ENCODE measurements at regions not wholly inside any gene's neighbourhood (a gene's known extent, or its start where the extent isn't known, plus 50 kb on each side); places are given as distances from the start of the nearest gene placed in this dataset.

- no peak for DNase-seq (ENCODE audit: low read depth)
These were observed 1392.4 kb upstream of the SLC39A10 start for GRCh38 chr2:194264586-194264985.

DNA sequence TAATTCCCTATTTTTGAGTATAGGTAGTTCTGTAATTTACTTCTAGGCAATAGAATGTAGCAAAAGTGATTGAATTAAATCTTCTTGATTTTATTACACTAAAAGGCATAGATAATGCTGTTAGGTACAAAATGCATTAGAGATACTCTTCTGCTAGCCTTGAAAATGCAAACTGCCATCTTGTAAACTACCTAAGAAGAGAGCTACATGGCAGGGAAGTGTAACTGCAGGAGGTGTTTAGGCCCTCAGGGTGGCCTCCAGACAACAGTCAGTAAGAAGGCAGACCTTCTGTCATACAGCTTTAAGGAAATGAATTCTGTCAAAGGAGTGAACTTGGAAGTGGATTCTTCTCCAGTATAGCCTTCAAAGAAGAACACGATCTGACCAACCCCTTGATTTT is 1396.8 kb upstream of the SLC39A10 start:
- no peak for DNase-seq (ENCODE audit: low read depth)

DNA sequence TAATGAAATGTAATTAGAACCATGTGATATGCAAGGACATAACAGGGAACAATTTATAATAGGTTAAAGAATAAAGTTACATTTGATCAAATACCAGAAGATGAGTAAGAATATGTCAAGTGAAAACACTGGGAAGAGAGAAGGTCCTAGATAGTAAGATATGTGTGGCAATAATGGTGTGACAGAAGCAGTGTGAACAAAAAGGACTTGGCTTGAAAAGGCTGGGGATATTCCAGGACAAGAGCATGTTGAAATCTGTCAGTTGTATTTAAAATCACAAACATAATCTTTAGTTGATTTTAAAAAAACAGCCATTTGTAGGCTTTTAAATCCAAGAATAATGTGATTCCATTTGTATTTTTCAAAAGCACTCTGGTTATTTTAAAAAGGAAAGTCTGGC is 1399.9 kb upstream of the SLC39A10 start:
- no peak for DNase-seq (ENCODE audit: low read depth)

- DNase-seq (ENCODE audit: low read depth): no peak
These were observed 1403.3 kb upstream of the SLC39A10 start for GRCh38 chr2:194253528-194254259.

- no peak for DNase-seq (ENCODE audit: low read depth)
These were observed 1404.9 kb upstream of the SLC39A10 start for GRCh38 chr2:194252127-194252526.

GRCh38 chr2:194232600-194232999 is 1424.4 kb upstream of the SLC39A10 start:
- DNase-seq (ENCODE audit: low read depth): no peak

- no peak for DNase-seq (ENCODE audit: low read depth)
These were observed 1433.8 kb upstream of the SLC39A10 start for GRCh38 chr2:194223218-194223617.

DNA sequence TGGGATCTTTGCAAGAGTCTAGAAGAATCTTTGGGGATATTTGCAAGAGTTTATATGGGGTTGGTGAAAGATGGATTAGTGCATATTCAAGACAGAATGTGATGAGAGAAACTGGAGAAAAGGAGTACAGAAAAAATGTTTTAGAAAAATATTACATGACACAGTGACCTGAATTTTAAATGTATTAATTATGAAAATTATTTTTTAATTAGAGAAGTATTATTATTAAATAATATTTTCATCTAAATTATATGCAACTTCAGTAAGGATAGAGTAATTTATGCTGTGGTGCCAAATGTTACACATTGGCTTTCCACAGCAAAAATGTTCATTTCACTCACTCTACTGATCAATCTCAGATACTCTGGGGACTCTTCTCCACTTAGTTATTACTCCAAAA is 1442.8 kb upstream of the SLC39A10 start:
- no peak for DNase-seq (ENCODE audit: low read depth)

GRCh38 chr2:194205568-194206227 is 1451.3 kb upstream of the SLC39A10 start:
- no peak for DNase-seq (ENCODE audit: low read depth)

- no peak for DNase-seq (ENCODE audit: low read depth)
These were observed 1453.1 kb upstream of the SLC39A10 start for GRCh38 chr2:194203898-194204297.

DNA sequence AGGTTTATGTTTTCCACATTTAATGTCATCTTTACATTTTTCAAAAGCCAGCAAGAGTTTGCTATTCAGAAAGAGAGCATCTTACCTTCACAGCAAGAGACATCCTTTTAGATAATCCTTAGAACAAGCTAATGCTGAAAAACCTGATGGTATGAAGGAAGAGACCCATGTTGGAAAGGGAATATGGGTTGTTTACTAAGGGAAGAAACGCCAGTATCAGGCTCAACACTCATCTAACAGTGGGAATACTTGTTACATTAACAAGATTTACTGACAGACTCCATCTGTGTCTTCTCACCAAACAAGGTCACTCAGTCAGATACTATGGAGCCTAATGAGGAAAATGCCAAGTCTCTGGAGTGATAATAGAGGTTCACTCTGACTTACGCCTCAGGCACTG is 1474.1 kb upstream of the SLC39A10 start:
- no peak for DNase-seq (ENCODE audit: low read depth)

DNA sequence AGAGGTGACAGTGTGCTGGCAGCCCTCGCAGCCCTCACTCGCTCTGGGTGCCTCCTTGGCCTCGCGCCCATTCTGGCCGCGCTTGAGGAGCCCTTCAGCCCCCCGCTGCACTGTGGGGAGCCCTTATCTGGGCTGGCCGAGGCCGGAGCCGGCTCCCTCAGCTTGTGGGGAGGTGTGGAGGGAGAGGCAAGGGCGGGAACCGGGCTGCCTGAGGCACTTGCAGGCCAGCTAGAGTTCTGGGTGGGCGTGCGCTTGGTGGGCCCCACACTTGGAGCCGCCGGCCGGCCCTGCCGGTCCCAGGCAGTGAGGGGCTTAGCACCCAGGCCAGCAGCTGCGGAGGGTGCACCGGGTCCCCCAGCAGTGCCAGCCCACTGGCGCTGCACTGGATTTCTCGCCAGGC is 1480.9 kb upstream of the SLC39A10 start:
- no peak for DNase-seq (ENCODE audit: low read depth)

DNA sequence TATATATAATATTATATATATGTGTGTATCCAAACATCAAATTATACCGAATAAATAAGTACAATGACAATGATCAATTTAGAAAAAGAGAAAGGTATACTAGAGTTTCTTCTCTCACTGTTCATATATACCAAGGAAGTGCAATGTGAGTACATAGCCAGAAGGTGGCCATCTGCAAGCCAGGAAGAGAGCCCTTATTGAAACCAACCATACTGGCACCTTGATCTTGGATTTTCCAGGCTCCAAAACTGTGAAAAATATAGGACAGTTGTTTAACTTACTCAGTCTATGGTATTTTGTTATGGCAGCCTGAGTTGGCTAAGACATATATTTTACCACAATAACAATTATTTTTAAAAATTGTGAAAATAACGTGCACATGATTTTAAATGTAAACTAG is 1490.2 kb upstream of the SLC39A10 start:
- DNase-seq (ENCODE audit: low read depth): no peak

GRCh38 chr2:194155431-194155830 is 1501.6 kb upstream of the SLC39A10 start:
- DNase-seq (ENCODE audit: low read depth): no peak

GRCh38 chr2:194151231-194151630 is 1505.8 kb upstream of the SLC39A10 start:
- DNase-seq (ENCODE audit: low read depth): no peak

- no peak for DNase-seq (ENCODE audit: low read depth)
These were observed 1521.6 kb upstream of the SLC39A10 start for GRCh38 chr2:194135463-194135862.

DNA sequence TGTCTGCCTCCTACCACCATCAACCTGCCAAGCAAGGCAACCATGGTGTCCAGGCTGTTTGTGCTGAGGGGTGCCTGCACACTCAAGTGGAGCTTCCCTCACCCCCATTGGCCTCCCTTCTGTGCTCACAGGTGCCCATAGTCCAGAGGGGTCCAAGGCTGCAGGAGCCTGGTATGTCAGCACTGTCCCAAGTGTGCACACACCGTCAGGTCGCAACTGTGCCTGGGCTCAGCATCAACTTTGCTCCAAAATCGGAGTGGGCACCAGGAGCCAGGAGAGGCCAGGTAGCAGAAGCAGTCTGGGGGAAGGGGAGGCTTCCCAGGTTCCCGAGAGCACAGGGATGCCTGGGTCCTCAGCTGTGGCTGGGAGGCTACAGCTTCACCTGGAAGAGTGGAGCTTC is 1528.2 kb upstream of the SLC39A10 start:
- no peak for DNase-seq (ENCODE audit: low read depth)

DNA sequence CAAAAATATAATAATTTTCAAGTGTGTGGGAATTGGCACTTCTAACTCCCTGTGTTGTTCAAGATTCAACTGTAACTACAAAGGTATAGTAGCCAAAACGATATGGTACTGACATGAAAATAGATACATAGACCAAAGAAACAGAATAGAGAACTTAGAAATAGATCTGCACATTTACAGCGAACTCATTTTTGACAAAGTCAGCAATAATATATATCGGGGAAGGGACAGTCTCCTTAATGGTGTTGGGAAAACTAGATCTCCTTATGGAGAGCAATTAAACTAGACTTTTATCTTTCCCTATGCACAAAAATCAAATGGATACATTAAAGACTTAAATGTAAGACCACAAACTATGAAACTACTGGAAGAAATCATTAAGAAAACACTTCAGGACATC is 1530.6 kb upstream of the SLC39A10 start:
- no peak for DNase-seq (ENCODE audit: low read depth)

DNA sequence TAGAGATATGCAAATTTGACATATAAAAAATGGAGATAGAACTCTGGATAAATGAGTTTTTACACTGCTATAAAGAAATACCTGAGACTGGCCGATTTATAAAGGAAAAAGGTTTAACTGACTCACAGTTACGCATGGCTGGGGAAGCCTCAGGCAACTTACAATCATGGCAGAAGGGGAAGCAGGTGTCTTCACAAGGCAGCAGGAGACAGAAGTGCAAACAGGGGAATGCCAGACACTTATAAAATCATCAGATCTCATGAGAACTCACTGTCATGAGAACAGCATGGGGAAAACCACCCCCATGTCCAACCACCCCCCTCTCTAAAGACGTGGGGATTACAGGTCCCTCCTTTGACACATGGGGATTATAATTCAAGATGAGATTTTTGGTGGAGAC is 1540.2 kb upstream of the SLC39A10 start:
- DNase-seq (ENCODE audit: low read depth): no peak

DNA sequence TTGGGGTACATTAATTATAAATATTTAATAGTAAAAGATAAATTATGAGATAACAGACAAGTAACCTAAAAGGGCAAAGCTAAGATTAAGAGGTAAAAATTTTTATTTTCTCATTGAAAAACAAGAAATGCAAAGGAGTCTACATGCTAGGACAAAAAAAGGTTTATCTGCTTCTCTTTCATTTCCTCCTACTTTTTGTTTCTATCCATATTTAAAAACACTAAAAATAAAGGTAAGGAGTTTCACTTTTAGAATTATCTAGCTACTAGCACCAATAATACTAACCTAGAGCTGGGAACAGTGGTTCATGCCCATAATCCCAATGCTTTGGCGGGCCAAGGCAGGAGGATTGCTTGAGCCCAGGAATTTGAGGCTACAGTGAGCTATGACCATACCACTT is 1551.7 kb upstream of the SLC39A10 start:
- no peak for DNase-seq (ENCODE audit: low read depth)

- DNase-seq (ENCODE audit: low read depth): no peak
These were observed 1552.3 kb upstream of the SLC39A10 start for GRCh38 chr2:194104687-194105086.

GRCh38 chr2:194103941-194104659 is 1552.9 kb upstream of the SLC39A10 start:
- DNase-seq (ENCODE audit: low read depth): no peak

DNA sequence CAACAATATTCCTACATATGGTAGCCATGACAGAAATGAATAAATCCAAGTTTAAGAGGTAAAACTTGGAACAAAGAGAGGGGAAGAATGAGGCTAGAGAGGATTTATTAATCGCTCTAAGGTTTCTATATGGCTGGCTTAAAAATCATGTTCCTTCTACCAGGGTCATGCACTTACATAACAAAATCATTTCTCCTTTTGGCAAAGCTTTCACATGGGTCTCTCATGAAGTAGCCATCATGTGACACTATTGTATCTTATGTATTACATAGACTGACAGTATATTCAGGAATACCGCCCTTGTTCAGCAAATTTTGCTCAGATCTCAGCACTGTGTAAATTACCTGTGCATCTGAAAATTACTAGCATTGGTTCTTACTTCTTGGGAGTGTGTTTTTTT is 1554.5 kb upstream of the SLC39A10 start:
- DNase-seq (ENCODE audit: low read depth): no peak

All from activated T-helper 9 cell treated with anti-CD3 and anti-CD28 coated beads, Interleukin-2, amount 50 U/mL, for 16 hours (primary cell).